A673 (cell line): ENCODE measurements at regions not wholly inside any gene's neighbourhood (a gene's known extent, or its start where the extent isn't known, plus 50 kb on each side); places are given as distances from the start of the nearest gene placed in this dataset.

ENCODE experiments used
- EZH2 ChIP-seq: fragments of 200-600 bp; sonication (generic); IDR thresholded peaks from 2 replicates; pipeline ENCODE4 v1.6.1; 2017; ENCODE audit warnings: borderline replicate concordance, low read depth, mild to moderate bottlenecking, mixed read lengths, antibody characterized with exemption, low read length; ENCODE audit not compliant: poor library complexity, severe bottlenecking
- TF ChIP-seq, protein P1 (sequence below): fragments of 300-800, 200-600 bp; sonication (generic); conservative IDR thresholded peaks from 2 replicates; pipeline ENCODE4 v1.5.1; 2017; ENCODE audit warnings: low read depth, mild to moderate bottlenecking, antibody characterized with exemption, low read length, moderate library complexity, mixed read lengths

- TF ChIP-seq, protein P1, sequence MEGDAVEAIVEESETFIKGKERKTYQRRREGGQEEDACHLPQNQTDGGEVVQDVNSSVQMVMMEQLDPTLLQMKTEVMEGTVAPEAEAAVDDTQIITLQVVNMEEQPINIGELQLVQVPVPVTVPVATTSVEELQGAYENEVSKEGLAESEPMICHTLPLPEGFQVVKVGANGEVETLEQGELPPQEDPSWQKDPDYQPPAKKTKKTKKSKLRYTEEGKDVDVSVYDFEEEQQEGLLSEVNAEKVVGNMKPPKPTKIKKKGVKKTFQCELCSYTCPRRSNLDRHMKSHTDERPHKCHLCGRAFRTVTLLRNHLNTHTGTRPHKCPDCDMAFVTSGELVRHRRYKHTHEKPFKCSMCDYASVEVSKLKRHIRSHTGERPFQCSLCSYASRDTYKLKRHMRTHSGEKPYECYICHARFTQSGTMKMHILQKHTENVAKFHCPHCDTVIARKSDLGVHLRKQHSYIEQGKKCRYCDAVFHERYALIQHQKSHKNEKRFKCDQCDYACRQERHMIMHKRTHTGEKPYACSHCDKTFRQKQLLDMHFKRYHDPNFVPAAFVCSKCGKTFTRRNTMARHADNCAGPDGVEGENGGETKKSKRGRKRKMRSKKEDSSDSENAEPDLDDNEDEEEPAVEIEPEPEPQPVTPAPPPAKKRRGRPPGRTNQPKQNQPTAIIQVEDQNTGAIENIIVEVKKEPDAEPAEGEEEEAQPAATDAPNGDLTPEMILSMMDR = no peak
- no peak for TF ChIP-seq EZH2
Measured at GRCh38 chr1:4421986-4422385, 232.4 kb upstream of the AJAP1 start.
